ENCODE measurements at regions not wholly inside any gene's neighbourhood (a gene's known extent, or its start where the extent isn't known, plus 50 kb on each side); places are given as distances from the start of the nearest gene placed in this dataset.

- H3K18ac ChIP-seq (ENCODE audit: low read depth, low read length) = no peak overlapping the region
- H4K91ac ChIP-seq (ENCODE audit: insufficient read depth, low read depth, low read length) = no peak overlapping the region
- no TSS peak for BruUV-seq (replicated peaks)
- CTCF ChIA-PET = no interaction called here
- dilution Hi-C loops (cut with HindIII; ENCODE audit: low sequenced_read_pairs, unreplicated experiment) (no loop called here), in situ Hi-C loops (cut with MboI; ENCODE audit: low sequenced_read_pairs) (no loop called here), intact Hi-C loops (cut with micrococcal nuclease) (no loop called here)
- H2AFZ ChIP-seq (replicated peaks; ENCODE audit: low read length, poor library complexity) = no peak overlapping the region
- peaks cover 18% of the 10 kb centered on the region for H3K9me3 ChIP-seq (ENCODE audit: control insufficient read depth, insufficient read depth, low read length)
- H4K8ac ChIP-seq (ENCODE audit: low read depth in 2 of 2, low read length in 2 of 2) = no peak overlapping the region
- no peak overlapping the region for H3K4me2 ChIP-seq (ENCODE audit: low read depth, low read length)
- H3K9me1 ChIP-seq (ENCODE audit: insufficient read depth, low read length) = no peaks in the 10 kb centered on the region
- H4K5ac ChIP-seq (ENCODE audit: low read depth, low read length) = no peak overlapping the region
- H4K20me1 ChIP-seq (ENCODE audit: insufficient read depth, low read length) = no peaks in the 10 kb centered on the region
- no peak overlapping the region for H3K4ac ChIP-seq (ENCODE audit: low read depth, low read length)
- no peak overlapping the region for H3K4me3 ChIP-seq (ENCODE audit: insufficient read depth, low read depth, low read length)
- H2AK5ac ChIP-seq (ENCODE audit: low read depth, low read length) = no peak overlapping the region
- H3K79me1 ChIP-seq (ENCODE audit: low read depth in 1 of 2, low read length in 2 of 2) = no peaks in the 10 kb centered on the region
- H2BK15ac ChIP-seq (ENCODE audit: low read depth, low read length) = no peak overlapping the region
- no peaks in the 10 kb centered on the region for H3K4me1 ChIP-seq (ENCODE audit: control insufficient read depth, insufficient read depth, low read length)
- H3K36me3 ChIP-seq (ENCODE audit: control insufficient read depth, insufficient read depth, low read length) = no peaks in the 10 kb centered on the region
- H2BK20ac ChIP-seq (ENCODE audit: low read depth, low read length) = no peak overlapping the region
- DNase-seq (no peak), ATAC-seq (ENCODE audit: low read depth) (no peak)
- POLR2A ChIA-PET (ENCODE audit: unreplicated experiment) = no interaction called here
- no peak overlapping the region for H3K56ac ChIP-seq (ENCODE audit: extremely low read depth, insufficient read depth, low read length)
- H3K27me3 ChIP-seq (ENCODE audit: control insufficient read depth, insufficient read depth, low read length) = no peaks in the 10 kb centered on the region
- no peak overlapping the region for H3K23ac ChIP-seq (ENCODE audit: low read depth, low read length)
- H3K27ac ChIP-seq (ENCODE audit: insufficient read depth, low read length) = no peak overlapping the region
- no peak overlapping the region for H2AK9ac ChIP-seq (replicated peaks; ENCODE audit: low read depth, low read length, poor library complexity)
- no CpG with 5 or more reads among the region's 4 CpGs for WGBS, 2 experiments (ENCODE audit: extremely low coverage in 2 of 2, insufficient read length in 1 of 2)
- no peak overlapping the region for H3K14ac ChIP-seq (replicated peaks; ENCODE audit: low read depth, low read length)
- no peak overlapping the region for H3K9ac ChIP-seq (ENCODE audit: low read depth, low read length)
- no peak overlapping the region for H2BK5ac ChIP-seq (ENCODE audit: low read depth, low read length, poor library complexity, severe bottlenecking)
- no peak for TF ChIP-seq MXI1 (IDR thresholded peaks at IDR 0.05; ENCODE audit: borderline replicate concordance, low read depth, low read length)
- no peak for TF ChIP-seq RCOR1 (IDR thresholded peaks at IDR 0.05; ENCODE audit: insufficient replicate concordance, low read length)
- TF ChIP-seq NFE2L2 (IDR thresholded peaks at IDR 0.05; ENCODE audit: low read depth, low read length) = no peak
- no peak for TF ChIP-seq BHLHE40 (IDR thresholded peaks at IDR 0.05; ENCODE audit: low read depth, low read length)
- TF ChIP-seq SMC3 (IDR thresholded peaks at IDR 0.05; ENCODE audit: low read depth, low read length) = no peak
- no peak for TF ChIP-seq CTCF (conservative IDR thresholded peaks at IDR 0.05; ENCODE audit: low read depth, low read length)
- TF ChIP-seq MAFK (IDR thresholded peaks at IDR 0.05; ENCODE audit: low read depth, low read length) = no peak
- no peak for TF ChIP-seq MAZ (IDR thresholded peaks at IDR 0.05; ENCODE audit: borderline replicate concordance, low read depth, low read length)
- no peak for TF ChIP-seq RFX5 (IDR thresholded peaks at IDR 0.05; ENCODE audit: low read depth, low read length)
- H2BK120ac ChIP-seq (ENCODE audit: low read depth, low read length) = no peak overlapping the region
Measured at GRCh38 chr6:164417537-164418261, 891.7 kb downstream of the C6orf118 start.

Measured in IMR-90 (cell line).